ENCODE measurements at regions not wholly inside any gene's neighbourhood (a gene's known extent, or its start where the extent isn't known, plus 50 kb on each side); places are given as distances from the start of the nearest gene placed in this dataset.
"Not testable (repeated sequence)": the region's sequence is repeated elsewhere in the genome, so short reads cannot be mapped to it uniquely, and the experiment has no call there.

DNA sequence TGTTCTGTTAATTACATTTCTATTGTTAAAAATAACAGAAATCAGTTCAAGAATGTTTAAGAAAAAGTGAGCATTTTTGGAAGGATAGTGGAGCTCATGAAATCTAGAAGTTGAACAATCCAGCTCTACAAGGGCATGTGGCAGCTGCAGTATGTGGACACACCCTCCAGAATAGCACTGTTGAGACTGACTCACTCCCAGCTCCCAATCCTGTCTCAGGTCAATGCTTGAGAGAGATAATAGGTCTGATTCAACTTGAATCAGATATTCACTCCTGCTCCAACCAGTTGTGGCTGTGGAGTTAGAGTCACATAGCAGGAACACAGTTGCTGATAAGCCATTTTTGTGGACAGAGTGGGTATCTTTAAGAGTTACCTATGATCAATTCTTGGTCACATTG is 113.0 kb upstream of the NTF3 start:
- H3K9me3 ChIP-seq (replicated peaks; ENCODE audit: control insufficient read depth, low read depth, low read length): peaks cover 8% of the 10 kb centered on the region

DNA sequence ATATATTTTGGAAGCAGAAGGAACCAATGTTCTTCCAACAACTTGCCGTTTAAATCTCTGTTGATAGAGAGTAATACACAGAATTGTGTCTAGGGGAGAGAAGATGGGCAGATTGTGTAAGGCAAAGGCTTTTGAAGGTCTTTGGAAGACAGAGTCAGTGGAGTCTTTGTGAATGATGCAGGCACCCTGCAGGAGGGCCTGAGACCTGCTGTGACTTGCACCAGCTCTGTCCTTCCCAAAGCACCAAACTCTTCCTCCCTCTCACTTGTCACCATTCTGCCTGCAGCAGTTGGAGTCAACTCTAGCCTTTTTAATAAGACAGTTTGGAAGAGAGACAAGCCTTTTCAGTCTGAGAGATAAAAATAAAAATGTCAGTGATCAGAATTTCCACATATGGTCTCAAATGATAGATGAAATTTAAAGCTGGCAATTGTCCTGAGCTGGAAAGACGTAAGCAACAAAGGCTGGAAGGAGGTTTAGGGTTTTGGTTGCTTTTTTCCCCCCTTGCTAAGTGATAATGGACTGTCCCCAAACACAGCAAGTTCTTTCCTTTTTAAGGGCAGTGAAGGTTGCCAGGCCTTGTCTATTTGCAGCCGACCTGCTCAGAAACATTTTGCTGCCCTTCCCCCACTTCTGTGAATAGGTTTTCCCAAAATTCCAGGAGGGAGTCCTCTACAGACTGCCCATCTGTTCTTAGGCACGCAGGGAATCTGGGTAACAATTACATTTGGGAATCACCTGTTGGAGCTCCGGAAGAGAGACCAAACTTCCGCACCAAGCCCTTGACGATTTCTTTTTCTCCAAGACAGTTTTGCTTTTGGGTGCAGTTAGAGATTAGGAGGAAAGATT is 103.0 kb upstream of the NTF3 start:
- WGBS (ENCODE audit: insufficient coverage): 73% methylated on average over 5 of the region's 7 CpGs
- no peaks in the 10 kb centered on the region for H3K27me3 ChIP-seq (ENCODE audit: control insufficient read depth, insufficient read depth, low read length)
- no peaks in the 10 kb centered on the region for H3K36me3 ChIP-seq (ENCODE audit: control insufficient read depth, insufficient read depth, low read length)
- no peaks in the 10 kb centered on the region for H3K9me3 ChIP-seq (replicated peaks; ENCODE audit: control insufficient read depth, low read depth, low read length)
- H3K4me3 ChIP-seq (ENCODE audit: low read length): no peak overlapping the region
- DNase-seq: peak; percentile 64
- H3K4me1 ChIP-seq (ENCODE audit: control insufficient read depth, insufficient read depth, low read length): peaks cover 13% of the 10 kb centered on the region
- no peak overlapping the region for H3K27ac ChIP-seq (ENCODE audit: low read length)

More for the DNA sequence above, 113.0 kb upstream of the NTF3 start:
- no peak overlapping the region for H3K4me3 ChIP-seq (ENCODE audit: low read length)
- no peaks in the 10 kb centered on the region for H3K27me3 ChIP-seq (ENCODE audit: control insufficient read depth, insufficient read depth, low read length)
- H3K4me1 ChIP-seq (ENCODE audit: control insufficient read depth, insufficient read depth, low read length): no peaks in the 10 kb centered on the region
- no peak overlapping the region for H3K27ac ChIP-seq (ENCODE audit: low read length)
- no peak for DNase-seq
- H3K36me3 ChIP-seq (ENCODE audit: control insufficient read depth, insufficient read depth, low read length): no peaks in the 10 kb centered on the region

DNA sequence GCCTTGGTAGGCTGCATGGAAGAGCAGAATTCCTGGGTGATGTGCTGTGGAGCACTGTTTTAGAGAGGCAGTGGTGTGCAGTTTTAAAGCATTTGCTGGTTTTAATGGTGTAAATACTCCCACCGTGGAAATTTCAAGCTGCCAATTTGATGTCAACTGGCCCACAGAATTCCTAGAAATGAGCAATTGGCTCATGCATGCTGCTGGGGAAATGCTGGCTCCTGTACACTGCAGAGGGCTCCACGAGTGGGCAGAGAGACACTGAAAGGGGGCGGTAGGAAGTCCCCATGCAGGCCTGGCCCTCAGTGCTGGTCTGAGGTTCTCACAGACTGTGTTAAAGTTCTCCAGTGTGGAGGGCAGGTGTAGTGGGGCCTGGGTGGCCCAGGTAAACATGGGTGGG is 99.4 kb upstream of the NTF3 start:
- 70% methylated on average over 3 of the region's 3 CpGs for WGBS (ENCODE audit: insufficient coverage)
- no peaks in the 10 kb centered on the region for H3K36me3 ChIP-seq (ENCODE audit: control insufficient read depth, insufficient read depth, low read length)
- no peak overlapping the region for H3K27ac ChIP-seq (ENCODE audit: low read length)
- no peaks in the 10 kb centered on the region for H3K27me3 ChIP-seq (ENCODE audit: control insufficient read depth, insufficient read depth, low read length)
- no peaks in the 10 kb centered on the region for H3K9me3 ChIP-seq (replicated peaks; ENCODE audit: control insufficient read depth, low read depth, low read length)
- peaks cover 15% of the 10 kb centered on the region for H3K4me1 ChIP-seq (ENCODE audit: control insufficient read depth, insufficient read depth, low read length)
- no peak for DNase-seq
- H3K4me3 ChIP-seq (ENCODE audit: low read length): no peak overlapping the region

GRCh38 chr12:5333096-5333495 is 98.8 kb upstream of the NTF3 start:
- Histone ChIP-seq H3K4me3 (ENCODE audit: low read length) (no peak overlapping the region), H3K9me3 (replicated peaks; ENCODE audit: control insufficient read depth, low read depth, low read length) (no peaks in the 10 kb centered on the region), H3K4me1 (ENCODE audit: control insufficient read depth, insufficient read depth, low read length) (peaks cover 15% of the 10 kb centered on the region), H3K27me3 (ENCODE audit: control insufficient read depth, insufficient read depth, low read length) (no peaks in the 10 kb centered on the region), H3K27ac (ENCODE audit: low read length) (peak overlapping the region; percentile 73), H3K36me3 (ENCODE audit: control insufficient read depth, insufficient read depth, low read length) (no peaks in the 10 kb centered on the region)
- peak; percentile 47 for DNase-seq
- WGBS (ENCODE audit: insufficient coverage): 61% methylated on average over 6 of the region's 7 CpGs

DNA sequence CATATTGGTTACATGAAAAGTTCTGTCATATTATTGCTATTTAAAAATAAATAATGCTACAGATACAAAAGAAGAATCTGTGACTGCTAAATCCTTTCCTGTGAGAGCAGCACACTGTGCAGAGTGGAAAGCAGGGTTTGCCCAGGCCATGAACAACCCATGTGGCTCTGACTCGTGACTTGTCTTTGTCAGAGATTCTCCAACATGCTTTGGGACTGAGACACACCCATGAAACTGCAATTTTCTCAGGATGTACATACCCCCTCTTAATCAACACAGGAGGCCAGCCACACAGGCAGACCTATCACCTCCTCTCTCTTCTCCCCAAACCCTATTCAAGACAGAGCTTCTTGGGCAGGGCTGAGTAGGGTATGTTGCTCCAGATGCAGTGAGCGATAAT is 96.8 kb upstream of the NTF3 start:
- Histone ChIP-seq H3K4me3 (ENCODE audit: low read length) (no peak overlapping the region), H3K36me3 (ENCODE audit: control insufficient read depth, insufficient read depth, low read length) (no peaks in the 10 kb centered on the region), H3K4me1 (ENCODE audit: control insufficient read depth, insufficient read depth, low read length) (peaks cover 15% of the 10 kb centered on the region), H3K27ac (ENCODE audit: low read length) (no peak overlapping the region), H3K27me3 (ENCODE audit: control insufficient read depth, insufficient read depth, low read length) (no peaks in the 10 kb centered on the region), H3K9me3 (replicated peaks; ENCODE audit: control insufficient read depth, low read depth, low read length) (no peaks in the 10 kb centered on the region)
- DNase-seq: no peak
- WGBS (ENCODE audit: insufficient coverage): 57% methylated on average over 1 of the region's 2 CpGs

GRCh38 chr12:5341086-5341485 is 90.8 kb upstream of the NTF3 start:
- H3K36me3 ChIP-seq (ENCODE audit: control insufficient read depth, insufficient read depth, low read length); H3K4me1 ChIP-seq (ENCODE audit: control insufficient read depth, insufficient read depth, low read length); H3K4me3 ChIP-seq (ENCODE audit: low read length); H3K9me3 ChIP-seq (replicated peaks; ENCODE audit: control insufficient read depth, low read depth, low read length); H3K27me3 ChIP-seq (ENCODE audit: control insufficient read depth, insufficient read depth, low read length); DNase-seq; H3K27ac ChIP-seq (ENCODE audit: low read length): not testable (repeated sequence)
- no CpG with 5 or more reads among the region's 2 CpGs for WGBS (ENCODE audit: insufficient coverage)

- no peak for DNase-seq
- H3K4me1 ChIP-seq (ENCODE audit: control insufficient read depth, insufficient read depth, low read length): no peaks in the 10 kb centered on the region
- H3K4me3 ChIP-seq (ENCODE audit: low read length): no peak overlapping the region
- H3K36me3 ChIP-seq (ENCODE audit: control insufficient read depth, insufficient read depth, low read length): no peaks in the 10 kb centered on the region
- H3K9me3 ChIP-seq (replicated peaks; ENCODE audit: control insufficient read depth, low read depth, low read length): no peaks in the 10 kb centered on the region
- no peaks in the 10 kb centered on the region for H3K27me3 ChIP-seq (ENCODE audit: control insufficient read depth, insufficient read depth, low read length)
- 85% methylated on average over 3 of the region's 3 CpGs for WGBS (ENCODE audit: insufficient coverage)
- H3K27ac ChIP-seq (ENCODE audit: low read length): no peak overlapping the region
Measured at GRCh38 chr12:5343711-5344110, 88.2 kb upstream of the NTF3 start.

DNA sequence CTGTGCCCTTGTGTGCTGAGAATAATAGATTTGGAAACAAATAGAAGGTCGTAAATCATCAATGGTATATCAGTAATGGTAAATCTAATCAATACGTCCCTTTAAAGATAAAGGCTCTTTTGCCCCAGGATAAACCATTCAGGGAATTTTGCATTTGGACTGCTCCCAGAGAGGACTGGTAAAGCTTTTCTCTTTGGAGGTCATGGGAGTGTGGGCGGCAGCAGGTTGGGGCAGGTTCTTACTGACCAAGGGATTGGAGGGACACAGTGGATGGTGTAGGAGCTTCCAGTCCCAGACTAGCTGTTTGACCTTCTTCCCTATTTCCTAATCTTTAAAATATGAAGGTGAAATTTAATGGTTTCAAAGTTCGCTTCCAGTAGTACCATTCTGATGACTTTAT is 87.8 kb upstream of the NTF3 start:
- H3K27me3 ChIP-seq (ENCODE audit: control insufficient read depth, insufficient read depth, low read length): no peaks in the 10 kb centered on the region
- H3K9me3 ChIP-seq (replicated peaks; ENCODE audit: control insufficient read depth, low read depth, low read length): no peaks in the 10 kb centered on the region
- DNase-seq: no peak
- no peak overlapping the region for H3K27ac ChIP-seq (ENCODE audit: low read length)
- H3K4me3 ChIP-seq (ENCODE audit: low read length): no peak overlapping the region
- no peaks in the 10 kb centered on the region for H3K36me3 ChIP-seq (ENCODE audit: control insufficient read depth, insufficient read depth, low read length)
- H3K4me1 ChIP-seq (ENCODE audit: control insufficient read depth, insufficient read depth, low read length): no peaks in the 10 kb centered on the region
- WGBS (ENCODE audit: insufficient coverage): no CpG with 5 or more reads among the region's 4 CpGs

DNA sequence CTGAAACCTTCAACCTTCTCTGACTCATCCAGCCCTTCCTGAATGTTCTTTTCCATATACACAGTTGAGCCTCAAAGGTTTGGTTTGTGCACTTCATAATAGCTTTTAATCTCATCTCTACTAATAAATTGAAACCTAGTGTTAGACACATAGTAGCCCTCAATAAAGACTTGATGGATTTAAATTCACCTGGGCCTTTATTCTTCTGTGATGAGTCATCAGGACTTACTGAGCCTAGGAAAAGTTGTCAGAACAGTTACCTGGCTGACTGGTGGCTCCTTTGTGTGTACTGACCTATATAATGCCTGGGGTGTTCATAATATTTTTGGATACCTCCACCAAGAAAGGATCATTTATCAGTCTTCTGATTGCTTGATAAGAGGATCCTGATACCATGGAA is 86.4 kb upstream of the NTF3 start:
- H3K4me1 ChIP-seq (ENCODE audit: control insufficient read depth, insufficient read depth, low read length): no peaks in the 10 kb centered on the region
- no peak overlapping the region for H3K4me3 ChIP-seq (ENCODE audit: low read length)
- H3K9me3 ChIP-seq (replicated peaks; ENCODE audit: control insufficient read depth, low read depth, low read length): no peaks in the 10 kb centered on the region
- H3K27me3 ChIP-seq (ENCODE audit: control insufficient read depth, insufficient read depth, low read length): no peaks in the 10 kb centered on the region
- DNase-seq: no peak
- H3K36me3 ChIP-seq (ENCODE audit: control insufficient read depth, insufficient read depth, low read length): no peaks in the 10 kb centered on the region
- H3K27ac ChIP-seq (ENCODE audit: low read length): no peak overlapping the region

GRCh38 chr12:5348057-5348456 is 83.9 kb upstream of the NTF3 start:
- no peak for DNase-seq
- Histone ChIP-seq H3K4me1 (ENCODE audit: control insufficient read depth, insufficient read depth, low read length) (no peaks in the 10 kb centered on the region), H3K36me3 (ENCODE audit: control insufficient read depth, insufficient read depth, low read length) (no peaks in the 10 kb centered on the region), H3K27ac (ENCODE audit: low read length) (no peak overlapping the region), H3K4me3 (ENCODE audit: low read length) (no peak overlapping the region), H3K9me3 (replicated peaks; ENCODE audit: control insufficient read depth, low read depth, low read length) (peaks cover under 1% of the 10 kb centered on the region), H3K27me3 (ENCODE audit: control insufficient read depth, insufficient read depth, low read length) (no peaks in the 10 kb centered on the region)
- WGBS (ENCODE audit: insufficient coverage): 53% methylated on average over 3 of the region's 3 CpGs

DNA sequence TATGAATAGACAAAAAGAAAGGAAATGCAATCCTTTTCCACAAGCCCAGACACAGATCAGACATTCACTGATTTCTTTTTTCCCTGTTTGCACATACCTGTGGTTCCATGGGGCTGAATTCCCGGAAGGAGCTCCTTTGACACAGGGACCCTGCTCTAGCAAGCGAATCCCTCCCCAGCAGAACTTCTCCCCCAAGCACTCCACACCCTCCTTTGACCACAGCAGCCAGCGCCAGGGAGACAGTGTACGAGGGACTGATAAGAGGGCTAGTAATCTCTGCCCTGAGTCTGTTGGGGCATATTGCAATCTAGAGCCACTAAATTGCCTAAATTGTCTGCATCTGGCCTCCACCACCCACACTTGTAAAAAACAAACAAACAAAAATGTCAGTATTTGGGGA is 83.4 kb upstream of the NTF3 start:
- H3K27ac ChIP-seq (ENCODE audit: low read length): no peak overlapping the region
- peaks cover 2% of the 10 kb centered on the region for H3K9me3 ChIP-seq (replicated peaks; ENCODE audit: control insufficient read depth, low read depth, low read length)
- no peak for DNase-seq
- H3K4me1 ChIP-seq (ENCODE audit: control insufficient read depth, insufficient read depth, low read length): no peaks in the 10 kb centered on the region
- H3K4me3 ChIP-seq (ENCODE audit: low read length): no peak overlapping the region
- H3K27me3 ChIP-seq (ENCODE audit: control insufficient read depth, insufficient read depth, low read length): no peaks in the 10 kb centered on the region
- no peaks in the 10 kb centered on the region for H3K36me3 ChIP-seq (ENCODE audit: control insufficient read depth, insufficient read depth, low read length)
- 43% methylated on average over 1 of the region's 4 CpGs for WGBS (ENCODE audit: insufficient coverage)

Measured in muscle of leg (tissue), 3 donors.